Progenitor cell of endocrine pancreas (in vitro differentiated cells): ENCODE measurements at regions not wholly inside any gene's neighbourhood (a gene's known extent, or its start where the extent isn't known, plus 50 kb on each side); places are given as distances from the start of the nearest gene placed in this dataset.

Experiments
- DNase-seq: peaks from one replicate; pipeline ENCODE4 v3.0.0; 2021; ENCODE audit warnings: low spot score; ENCODE audit not compliant: unreplicated experiment
- H3K27ac Mint-ChIP-seq: 2 replicates; pipeline ENCODE4 v1.8.0; 2021; ENCODE audit warnings: mild to moderate bottlenecking, moderate library complexity, mixed read lengths
- H3K27me3 Mint-ChIP-seq: 2 replicates; pipeline ENCODE4 v1.8.0; 2021; ENCODE audit warnings: mixed read lengths
- H3K36me3 Mint-ChIP-seq: 2 replicates; pipeline ENCODE4 v1.8.0; 2022; ENCODE audit warnings: mixed read lengths; ENCODE audit not compliant: insufficient read depth
- H3K4me1 Mint-ChIP-seq: 2 replicates; pipeline ENCODE4 v1.8.0; 2021; ENCODE audit warnings: low read depth, mixed read lengths
- H3K4me3 Mint-ChIP-seq: 2 replicates; pipeline ENCODE4 v1.8.0; 2021; ENCODE audit warnings: low read depth, mild to moderate bottlenecking, moderate library complexity, mixed read lengths
- H3K9me3 Mint-ChIP-seq: 2 replicates; pipeline ENCODE4 v1.8.0; 2021; ENCODE audit warnings: low read depth, mixed read lengths
- CTCF ChIP-seq: fragments of 200-600 bp; sonication (generic); IDR thresholded peaks from one replicate; pipeline ENCODE4 v1.5.0; 2021; ENCODE audit warnings: antibody characterized with exemption, mild to moderate bottlenecking; ENCODE audit not compliant: unreplicated experiment

- H3K27ac Mint-ChIP-seq, result no peak overlapping the region
- peaks cover 11% of the 10 kb centered on the region for H3K27me3 Mint-ChIP-seq
- H3K36me3 Mint-ChIP-seq, result no peaks in the 10 kb centered on the region
- H3K4me3 Mint-ChIP-seq, result no peak overlapping the region
- no peaks in the 10 kb centered on the region for H3K9me3 Mint-ChIP-seq
- TF ChIP-seq CTCF, result no peak
- H3K4me1 Mint-ChIP-seq, result peaks cover 10% of the 10 kb centered on the region
- no peak for DNase-seq
Observed at GRCh38 chr12:67424784-67425183, 155.6 kb downstream of the CAND1 start.

DNA sequence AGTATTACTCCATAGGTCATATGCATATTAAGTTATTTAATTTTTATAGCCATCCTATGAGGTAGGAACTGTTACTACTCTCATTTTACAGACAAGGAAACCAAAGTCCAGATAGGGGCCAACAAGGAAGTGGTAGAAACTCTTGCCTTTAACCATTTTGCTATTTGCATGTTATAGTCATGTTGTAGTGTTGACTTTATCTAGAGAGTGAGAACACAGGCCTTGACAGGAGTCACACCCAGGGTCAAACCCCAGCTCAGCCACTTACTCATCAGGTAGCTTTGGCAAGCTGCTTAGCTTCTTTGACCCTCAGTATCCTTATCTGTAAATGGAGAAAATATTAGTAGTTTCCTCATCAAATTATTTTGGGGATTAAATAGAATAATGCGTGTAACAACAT, 156.2 kb downstream of the CAND1 start:
- Mint-ChIP-seq H3K36me3 (no peaks in the 10 kb centered on the region), H3K4me3 (no peak overlapping the region), H3K4me1 (peaks cover 8% of the 10 kb centered on the region), H3K27ac (no peak overlapping the region), H3K9me3 (no peaks in the 10 kb centered on the region), H3K27me3 (peaks cover 11% of the 10 kb centered on the region)
- TF ChIP-seq CTCF, result no peak
- no peak for DNase-seq

- H3K4me1 Mint-ChIP-seq, result peaks cover 3% of the 10 kb centered on the region
- no peak overlapping the region for H3K4me3 Mint-ChIP-seq
- no peak for TF ChIP-seq CTCF
- H3K27me3 Mint-ChIP-seq, result peaks cover 11% of the 10 kb centered on the region
- no peak overlapping the region for H3K27ac Mint-ChIP-seq
- no peak for DNase-seq
- no peaks in the 10 kb centered on the region for H3K36me3 Mint-ChIP-seq
- H3K9me3 Mint-ChIP-seq, result no peaks in the 10 kb centered on the region
Observed at GRCh38 chr12:67426067-67426466, 156.9 kb downstream of the CAND1 start.

DNA sequence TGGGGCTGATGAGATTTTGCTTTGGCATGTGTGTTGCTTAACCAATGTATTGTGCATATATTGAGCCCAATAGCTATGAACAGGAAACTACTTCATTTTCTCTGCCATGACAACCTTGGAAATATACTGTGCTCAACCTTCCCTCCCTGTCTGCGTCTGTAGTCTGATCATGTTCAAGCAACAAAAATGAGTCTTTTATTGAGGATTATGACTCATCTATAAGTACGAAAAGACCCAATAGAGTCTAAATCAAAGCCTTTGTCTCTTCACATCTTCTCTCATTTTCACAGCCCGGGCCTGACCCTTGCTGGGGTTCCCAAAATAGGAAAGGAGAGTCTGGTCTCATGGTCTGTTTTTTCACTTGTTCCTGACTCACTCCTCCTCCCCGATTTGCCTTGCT, 158.2 kb downstream of the CAND1 start:
- Mint-ChIP-seq H3K9me3 (no peaks in the 10 kb centered on the region), H3K27me3 (peaks cover 11% of the 10 kb centered on the region), H3K4me3 (no peak overlapping the region), H3K27ac (no peak overlapping the region), H3K4me1 (peaks cover 3% of the 10 kb centered on the region), H3K36me3 (no peaks in the 10 kb centered on the region)
- no peak for DNase-seq
- TF ChIP-seq CTCF, result no peak

GRCh38 chr12:67428431-67428830, 159.3 kb downstream of the CAND1 start:
- TF ChIP-seq CTCF, result no peak
- H3K36me3 Mint-ChIP-seq, result no peaks in the 10 kb centered on the region
- no peaks in the 10 kb centered on the region for H3K9me3 Mint-ChIP-seq
- H3K27me3 Mint-ChIP-seq, result peaks cover 10% of the 10 kb centered on the region
- H3K27ac Mint-ChIP-seq, result no peak overlapping the region
- no peak overlapping the region for H3K4me3 Mint-ChIP-seq
- H3K4me1 Mint-ChIP-seq, result peaks cover 3% of the 10 kb centered on the region
- no peak for DNase-seq
